Endothelial cell of umbilical vein (primary cell): ENCODE measurements at regions not wholly inside any gene's neighbourhood (a gene's known extent, or its start where the extent isn't known, plus 50 kb on each side); places are given as distances from the start of the nearest gene placed in this dataset.

Experiments used
- BruUV-seq: library from RNA; stranded (reverse); fragments of 400-500 nt; replicated peaks from 2 replicates; lab custom pipeline; 2021; lab: Mats Ljungman, UMichigan
- CTCF ChIA-PET: fragments of 300-600, 350-600 bp; sonication (Branson Sonifier 250); formaldehyde crosslinking; loops from one replicate; lab custom pipeline; 2021; ENCODE audit warnings: antibody characterized with exemption, inconsistent platforms; lab: Charles Lee
- POLR2A ChIA-PET: fragments of 300-600, 350-600 bp; sonication (Branson Sonifier 250); formaldehyde crosslinking; loops from one replicate; lab custom pipeline; 2021; ENCODE audit warnings: antibody characterized with exemption, inconsistent platforms; lab: Charles Lee
- DNase-seq: peaks from one replicate; pipeline ENCODE4 v3.0.0-alpha.2; 2011; ENCODE audit warnings: low read depth, low spot score
- FAIRE-seq: peaks from 2 replicates; lab custom pipeline; 2011; peaks lifted over from hg19 to GRCh38; lab: Jason Lieb, UNC
- H2AFZ ChIP-seq: 2 replicates; pipeline ENCODE4 v1.6.0; 2012; ENCODE audit warnings: low read depth, low read length, control low read depth, inconsistent platforms
- H3K27ac ChIP-seq: 2 replicates; pipeline ENCODE4 v1.5.1; 2011; ENCODE audit warnings: low read depth, mild to moderate bottlenecking, control low read depth, low read length, moderate library complexity; ENCODE audit not compliant: insufficient read depth
- H3K27me3 ChIP-seq, 2 experiments: 2 replicates each; pipeline versions ENCODE4 v1.6.0 to v1.6.1; 2011; ENCODE audit warnings: low read length in 2 of 2, mixed read lengths in 1 of 2; ENCODE audit not compliant: control insufficient read depth in 2 of 2, insufficient read depth in 2 of 2
- H3K36me3 ChIP-seq, 2 experiments: 2 replicates in 1 of 2; 3 replicates in 1 of 2; pipeline ENCODE4 v1.5.1; 2011; ENCODE audit warnings: low read length in 2 of 2, mild to moderate bottlenecking in 1 of 2, moderate library complexity in 1 of 2; ENCODE audit not compliant: control insufficient read depth in 2 of 2, insufficient read depth in 2 of 2; ENCODE audit errors: extremely low read depth in 1 of 2
- H3K4me1 ChIP-seq: 3 replicates; pipeline ENCODE4 v1.5.1; 2011; ENCODE audit warnings: mild to moderate bottlenecking, low read length; ENCODE audit not compliant: control insufficient read depth, insufficient read depth; ENCODE audit errors: extremely low read depth
- H3K4me2 ChIP-seq: 2 replicates; pipeline ENCODE4 v1.6.1; 2011; ENCODE audit warnings: low read length, control low read depth, mixed read lengths; ENCODE audit not compliant: insufficient read depth
- H3K4me3 ChIP-seq, 3 experiments: fragments of 200-600 bp in 1 of 3; sonication (generic), shearing (Covaris generic) in 1 of 3; replicated peaks in 1 of 3; 2 replicates each; pipeline ENCODE4 v1.5.1; 2011 to 2016; ENCODE audit warnings: control low read depth in 3 of 3, low read length in 3 of 3, mild to moderate bottlenecking in 2 of 3, inconsistent platforms in 1 of 3, low read depth in 1 of 3, moderate library complexity in 1 of 3; ENCODE audit not compliant: insufficient read depth in 1 of 3
- H3K79me2 ChIP-seq: 2 replicates; pipeline ENCODE4 v1.6.0; 2012; ENCODE audit warnings: low read length, inconsistent platforms; ENCODE audit not compliant: control insufficient read depth, insufficient read depth
- H3K9ac ChIP-seq: replicated peaks from 2 replicates; pipeline ENCODE3; 2011; ENCODE audit warnings: low read length, control low read depth; ENCODE audit not compliant: insufficient read depth; ENCODE audit errors: extremely low read depth
- H3K9me1 ChIP-seq: replicated peaks from 3 replicates; pipeline ENCODE4 v1.6.0; 2011; ENCODE audit warnings: mild to moderate bottlenecking, low read length; ENCODE audit not compliant: control insufficient read depth, insufficient read depth; ENCODE audit errors: extremely low read depth
- H3K9me3 ChIP-seq: replicated peaks from 2 replicates; pipeline ENCODE4 v1.5.1; 2012; ENCODE audit warnings: low read length, inconsistent platforms; ENCODE audit not compliant: control insufficient read depth, insufficient read depth
- H4K20me1 ChIP-seq: replicated peaks from 2 replicates; pipeline ENCODE3; 2011; ENCODE audit warnings: mild to moderate bottlenecking, low read length; ENCODE audit not compliant: control insufficient read depth, insufficient read depth; ENCODE audit errors: extremely low read depth
- EZH2 ChIP-seq: IDR thresholded peaks from 2 replicates; pipeline ENCODE4 v1.6.1; 2012; ENCODE audit warnings: borderline replicate concordance, low read depth, mild to moderate bottlenecking, moderate library complexity, low read length, inconsistent platforms; ENCODE audit not compliant: severe bottlenecking
- FOS ChIP-seq: IDR thresholded peaks from 2 replicates; pipeline ENCODE4 v1.6.1; 2011; ENCODE audit warnings: mild to moderate bottlenecking, low read length, moderate library complexity, borderline replicate concordance; ENCODE audit not compliant: insufficient read depth
- GATA2 ChIP-seq: IDR thresholded peaks from 2 replicates; pipeline ENCODE4 v1.7.0; 2011; ENCODE audit warnings: low read depth, mild to moderate bottlenecking, moderate library complexity, mixed read lengths, low read length; ENCODE audit not compliant: insufficient read length, insufficient read depth
- JUN ChIP-seq: IDR thresholded peaks from 2 replicates; pipeline ENCODE4 v1.6.1; 2011; ENCODE audit warnings: borderline replicate concordance, low read depth; ENCODE audit not compliant: insufficient read length, insufficient read depth
- MYC ChIP-seq: IDR thresholded peaks from one replicate; pipeline ENCODE4 v1.6.1; 2011; ENCODE audit warnings: mild to moderate bottlenecking, low read depth, low read length
- POLR2A ChIP-seq: IDR thresholded peaks from 2 replicates; pipeline ENCODE4 v1.6.1; 2012; ENCODE audit warnings: low read depth, mild to moderate bottlenecking, control low read depth, low read length
- POLR2AphosphoS5 ChIP-seq: IDR thresholded peaks from 2 replicates; pipeline ENCODE4 v1.6.1; 2012; ENCODE audit warnings: low read depth, mild to moderate bottlenecking, control low read depth, low read length, moderate library complexity; ENCODE audit not compliant: insufficient read depth
- dilution Hi-C: fragments of 300-500 bp; cut with MboI; formaldehyde crosslinking; loops from one replicate; pipeline ENCODE4 v1.15.0; 2019; ENCODE audit warnings: low sequenced_read_pairs; ENCODE audit not compliant: extremely low pct_ligation_motif_present
- intact Hi-C: fragments of 100-400 bp; cut with micrococcal nuclease; formaldehyde crosslinking; loops from one replicate; pipeline ENCODE4 v1.10.0; 2022
- TF ChIP-seq, protein P1 (sequence below): IDR thresholded peaks from 2 replicates; pipeline ENCODE4 v1.6.1; 2011; ENCODE audit not compliant: insufficient read depth, insufficient read length
- TF ChIP-seq, protein P2 (sequence below), 2 donors: IDR thresholded peaks; 1 replicate in 1 of 2; 2 replicates in 1 of 2; pipeline ENCODE4 v1.5.1; 2011; ENCODE audit warnings: low read length in 2 of 2, mild to moderate bottlenecking in 2 of 2, moderate library complexity in 2 of 2, control low read depth in 1 of 2, inconsistent platforms in 1 of 2, low read depth in 1 of 2; ENCODE audit not compliant: insufficient read depth in 1 of 2; ENCODE audit errors: extremely low read depth in 1 of 2

DNA sequence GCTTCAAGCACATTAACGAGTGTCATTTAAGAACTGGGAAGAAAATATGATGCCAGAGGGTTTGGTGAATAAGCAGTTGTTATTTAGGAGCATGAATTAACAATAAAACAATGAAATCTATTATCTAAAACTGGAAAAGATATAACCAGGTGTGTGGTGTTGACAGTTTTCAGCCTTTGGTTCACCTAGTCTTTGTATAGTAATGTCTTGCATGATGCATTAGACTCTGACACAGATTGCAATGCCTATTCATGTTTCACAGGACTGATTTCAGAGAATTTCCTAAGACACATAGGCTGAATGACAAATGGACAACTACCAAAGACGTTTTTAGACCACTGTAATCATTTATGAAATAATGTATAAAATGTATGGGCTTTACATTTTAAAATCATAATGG lies 135.1 kb upstream of the CAV2 start:
- H4K20me1 ChIP-seq = no peaks in the 10 kb centered on the region
- peak overlapping the region; percentile 94 for H3K27ac ChIP-seq
- no peak overlapping the region for H3K9ac ChIP-seq
- intact Hi-C loops (no loop called here), dilution Hi-C loops (no loop called here)
- H2AFZ ChIP-seq = no peak overlapping the region
- no peak overlapping the region for H3K4me2 ChIP-seq
- DNase-seq (no peak), FAIRE-seq (no peak)
- TF ChIP-seq, protein P1, sequence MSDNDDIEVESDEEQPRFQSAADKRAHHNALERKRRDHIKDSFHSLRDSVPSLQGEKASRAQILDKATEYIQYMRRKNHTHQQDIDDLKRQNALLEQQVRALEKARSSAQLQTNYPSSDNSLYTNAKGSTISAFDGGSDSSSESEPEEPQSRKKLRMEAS = no peak
- no peak for TF ChIP-seq POLR2A
- no peak for TF ChIP-seq EZH2
- no peak for TF ChIP-seq GATA2
- no peak for TF ChIP-seq POLR2AphosphoS5
- no peak for TF ChIP-seq JUN
- no peak for TF ChIP-seq MYC
- no peak for TF ChIP-seq FOS
- TF ChIP-seq, protein P2, sequence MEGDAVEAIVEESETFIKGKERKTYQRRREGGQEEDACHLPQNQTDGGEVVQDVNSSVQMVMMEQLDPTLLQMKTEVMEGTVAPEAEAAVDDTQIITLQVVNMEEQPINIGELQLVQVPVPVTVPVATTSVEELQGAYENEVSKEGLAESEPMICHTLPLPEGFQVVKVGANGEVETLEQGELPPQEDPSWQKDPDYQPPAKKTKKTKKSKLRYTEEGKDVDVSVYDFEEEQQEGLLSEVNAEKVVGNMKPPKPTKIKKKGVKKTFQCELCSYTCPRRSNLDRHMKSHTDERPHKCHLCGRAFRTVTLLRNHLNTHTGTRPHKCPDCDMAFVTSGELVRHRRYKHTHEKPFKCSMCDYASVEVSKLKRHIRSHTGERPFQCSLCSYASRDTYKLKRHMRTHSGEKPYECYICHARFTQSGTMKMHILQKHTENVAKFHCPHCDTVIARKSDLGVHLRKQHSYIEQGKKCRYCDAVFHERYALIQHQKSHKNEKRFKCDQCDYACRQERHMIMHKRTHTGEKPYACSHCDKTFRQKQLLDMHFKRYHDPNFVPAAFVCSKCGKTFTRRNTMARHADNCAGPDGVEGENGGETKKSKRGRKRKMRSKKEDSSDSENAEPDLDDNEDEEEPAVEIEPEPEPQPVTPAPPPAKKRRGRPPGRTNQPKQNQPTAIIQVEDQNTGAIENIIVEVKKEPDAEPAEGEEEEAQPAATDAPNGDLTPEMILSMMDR (IDR thresholded peaks at IDR 0.05; ENCODE audit: extremely low read depth in 1 of 2, insufficient read depth in 1 of 2, low read depth in 1 of 2, low read length in 2 of 2) = no peak
- H3K9me3 ChIP-seq = no peaks in the 10 kb centered on the region
- ChIA-PET CTCF (interaction anchor here (1.5 kb wide), 1 partner anchor 158 kb away, joined by 3 read pairs; no protein-coding TSS in a partner anchor), POLR2A (no interaction called here)
- H3K9me1 ChIP-seq = no peaks in the 10 kb centered on the region
- H3K36me3 ChIP-seq = no peaks in the 10 kb centered on the region
- peaks cover 20% of the 10 kb centered on the region for H3K4me1 ChIP-seq
- H3K79me2 ChIP-seq = no peaks in the 10 kb centered on the region
- H3K27me3 ChIP-seq = no peaks in the 10 kb centered on the region
- no peak overlapping the region for H3K4me3 ChIP-seq
- no TSS peak for BruUV-seq
